Activated T-helper 1 cell treated with anti-CD3 and anti-CD28 coated beads, Interleukin-12 subunit alpha, Interleukin-12 subunit beta, Interleukin-2, Interleukin-4 antibody, amounts not matched to agents 30 ng/mL and 10 ng/mL and 1 ng/mL, durations not matched to agents 14 hours and 24 hours and 36 hours (primary cell): ENCODE measurements at regions not wholly inside any gene's neighbourhood (a gene's known extent, or its start where the extent isn't known, plus 50 kb on each side); places are given as distances from the start of the nearest gene placed in this dataset.
A peak's percentile ranks its signal among the peaks of the same experiment; 100 is the strongest.

Experiments used
- DNase-seq: peaks from one replicate; pipeline ENCODE4 v3.0.0; 2021; ENCODE audit warnings: low spot score
- H3K27ac Mint-ChIP-seq: one replicate; pipeline ENCODE4 v1.8.0; 2021; ENCODE audit warnings: mild to moderate bottlenecking, mixed read lengths
- H3K27me3 Mint-ChIP-seq: one replicate; pipeline ENCODE4 v1.8.0; 2022; ENCODE audit warnings: mild to moderate bottlenecking, moderate library complexity, mixed read lengths; ENCODE audit not compliant: insufficient read depth
- H3K36me3 Mint-ChIP-seq: one replicate; pipeline ENCODE4 v1.8.0; 2021; ENCODE audit warnings: low read depth, mixed read lengths
- H3K4me1 Mint-ChIP-seq: one replicate; pipeline ENCODE4 v1.8.0; 2021; ENCODE audit warnings: low read depth, mixed read lengths
- H3K4me3 Mint-ChIP-seq: one replicate; pipeline ENCODE4 v1.8.0; 2021; ENCODE audit warnings: mild to moderate bottlenecking, moderate library complexity, mixed read lengths
- H3K9me3 Mint-ChIP-seq: one replicate; pipeline ENCODE4 v1.8.0; 2021; ENCODE audit warnings: mixed read lengths
- intact Hi-C: fragments of 100-400 bp; cut with micrococcal nuclease; formaldehyde crosslinking; loops from one replicate; pipeline ENCODE4 v1.15.1; 2024

DNA sequence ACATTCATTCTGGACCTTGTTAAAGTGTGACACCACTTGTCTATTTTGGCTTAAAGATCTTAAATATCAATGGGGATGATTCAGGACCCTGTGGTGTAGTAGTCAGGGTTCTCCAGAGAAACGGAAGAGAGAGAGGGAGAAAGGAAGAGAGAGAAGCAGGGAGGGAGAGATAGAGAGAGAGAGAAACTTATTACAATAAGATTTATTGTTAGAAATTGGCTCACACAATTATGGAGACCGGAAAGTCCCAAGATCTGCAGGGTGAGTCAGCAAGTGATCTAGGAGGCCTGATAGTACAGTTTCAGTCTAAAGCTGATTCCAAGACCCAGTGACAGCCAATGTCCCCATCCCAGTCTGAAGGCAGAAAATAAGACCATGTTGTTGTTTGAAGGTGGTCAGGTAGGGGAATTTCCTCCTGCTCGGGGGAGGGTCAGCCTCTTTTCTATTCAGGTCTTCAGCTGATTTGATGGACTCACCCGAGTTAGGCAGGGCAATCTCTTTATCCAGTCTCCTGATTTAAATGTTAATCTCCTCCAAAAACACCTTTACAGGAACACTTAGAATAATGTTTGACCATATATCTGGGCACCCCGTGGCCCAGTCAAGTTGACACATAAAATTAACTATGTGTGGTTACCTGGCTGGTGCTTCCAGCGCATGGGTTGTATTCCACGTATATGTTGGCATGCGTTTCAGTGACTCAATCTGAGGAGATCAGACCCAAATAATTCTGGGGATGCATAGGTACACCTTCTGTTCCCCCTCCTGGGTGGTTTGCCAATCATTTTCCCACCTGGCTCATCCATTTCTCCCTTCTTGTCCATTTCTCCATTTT lies 1350.5 kb downstream of the TBC1D22A start:
- intact Hi-C loops = no loop called here
- no peak overlapping the region for H3K4me3 Mint-ChIP-seq
- no peak for DNase-seq
- peaks cover 10% of the 10 kb centered on the region for H3K4me1 Mint-ChIP-seq
- H3K27ac Mint-ChIP-seq = no peak overlapping the region
- H3K9me3 Mint-ChIP-seq = peaks cover 11% of the 10 kb centered on the region
- peaks cover 24% of the 10 kb centered on the region for H3K27me3 Mint-ChIP-seq
- H3K36me3 Mint-ChIP-seq = no peaks in the 10 kb centered on the region

DNA sequence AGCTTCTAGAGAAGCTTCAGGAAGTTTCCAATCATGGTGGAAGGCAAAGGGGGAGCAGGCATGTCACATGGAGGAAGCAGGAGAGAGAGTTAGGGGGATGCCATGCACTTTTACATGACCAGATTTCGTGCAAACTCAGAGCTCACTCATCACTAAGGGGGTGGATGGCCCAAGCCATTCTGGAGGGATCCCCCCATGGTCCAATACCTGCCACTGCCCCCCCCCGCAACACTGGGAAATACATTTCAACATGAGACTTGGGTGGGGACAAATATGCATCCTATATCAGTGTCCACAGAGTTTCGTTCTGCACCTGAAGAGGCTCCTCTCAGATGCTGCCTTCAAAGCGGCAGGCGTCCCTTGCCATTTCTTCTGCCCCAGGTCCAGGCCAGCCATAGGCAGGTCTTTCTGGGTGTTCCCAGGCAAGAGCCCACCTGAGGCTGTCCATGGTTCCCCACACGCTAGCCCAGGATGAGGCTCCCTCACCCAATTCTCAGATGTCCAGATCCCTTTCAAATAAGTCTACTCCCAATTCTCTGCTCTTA lies 1344.3 kb downstream of the TBC1D22A start:
- peaks cover 3% of the 10 kb centered on the region for H3K36me3 Mint-ChIP-seq
- H3K27me3 Mint-ChIP-seq = peaks cover 34% of the 10 kb centered on the region
- H3K4me3 Mint-ChIP-seq = no peak overlapping the region
- intact Hi-C loops = no loop called here
- no peak for DNase-seq
- H3K9me3 Mint-ChIP-seq = peaks cover 15% of the 10 kb centered on the region
- no peak overlapping the region for H3K27ac Mint-ChIP-seq
- no peaks in the 10 kb centered on the region for H3K4me1 Mint-ChIP-seq

DNA sequence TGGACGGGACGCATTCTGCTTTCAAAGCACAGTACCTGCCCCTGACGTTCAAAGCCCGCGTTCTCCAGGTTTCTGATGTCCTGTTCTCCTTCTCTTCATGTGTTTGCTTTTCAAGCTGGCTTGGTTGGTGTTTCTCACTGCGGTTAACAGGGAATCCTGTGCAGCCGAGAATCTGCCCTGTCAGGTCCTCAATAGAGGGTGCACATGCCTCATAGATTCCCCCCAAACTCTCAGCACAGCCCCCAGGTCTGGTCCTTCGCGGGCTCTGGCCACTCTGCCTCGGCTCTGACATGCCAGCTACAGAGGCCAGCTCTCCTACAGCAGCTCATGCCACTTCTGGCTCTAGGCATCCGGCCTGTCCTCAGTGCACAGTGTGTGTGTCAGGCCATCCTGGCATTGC lies 1343.8 kb downstream of the TBC1D22A start:
- Mint-ChIP-seq H3K36me3 (peaks cover 3% of the 10 kb centered on the region), H3K4me3 (no peak overlapping the region), H3K27me3 (peaks cover 35% of the 10 kb centered on the region), H3K27ac (no peak overlapping the region), H3K4me1 (peaks cover 4% of the 10 kb centered on the region), H3K9me3 (peaks cover 15% of the 10 kb centered on the region)
- intact Hi-C loops = no loop called here
- DNase-seq = no peak

DNA sequence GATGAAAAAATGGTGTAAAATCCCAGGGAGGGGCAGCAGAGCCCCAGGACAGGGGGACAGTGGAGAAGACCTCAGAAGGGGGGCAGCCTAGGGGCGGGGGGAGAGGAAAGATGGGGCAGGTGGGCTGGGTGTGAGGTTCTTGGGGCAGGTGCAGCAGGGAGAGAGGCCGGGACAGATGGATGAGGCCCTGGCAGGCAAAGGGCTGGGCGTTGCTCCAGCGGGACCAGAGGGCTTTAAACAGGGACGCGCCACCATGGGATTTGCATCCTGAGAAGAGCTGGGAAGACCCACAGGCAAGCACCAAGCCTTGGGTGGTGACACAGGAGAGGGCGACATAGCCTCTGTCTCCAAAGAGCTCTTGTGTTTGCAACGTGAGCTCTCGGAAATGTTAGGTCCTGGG lies 1342.8 kb downstream of the TBC1D22A start:
- Mint-ChIP-seq H3K27me3 (peaks cover 34% of the 10 kb centered on the region), H3K27ac (no peak overlapping the region), H3K4me1 (peaks cover 13% of the 10 kb centered on the region), H3K36me3 (peaks cover 3% of the 10 kb centered on the region), H3K4me3 (no peak overlapping the region), H3K9me3 (peaks cover 15% of the 10 kb centered on the region)
- intact Hi-C loops = no loop called here
- no peak for DNase-seq

DNA sequence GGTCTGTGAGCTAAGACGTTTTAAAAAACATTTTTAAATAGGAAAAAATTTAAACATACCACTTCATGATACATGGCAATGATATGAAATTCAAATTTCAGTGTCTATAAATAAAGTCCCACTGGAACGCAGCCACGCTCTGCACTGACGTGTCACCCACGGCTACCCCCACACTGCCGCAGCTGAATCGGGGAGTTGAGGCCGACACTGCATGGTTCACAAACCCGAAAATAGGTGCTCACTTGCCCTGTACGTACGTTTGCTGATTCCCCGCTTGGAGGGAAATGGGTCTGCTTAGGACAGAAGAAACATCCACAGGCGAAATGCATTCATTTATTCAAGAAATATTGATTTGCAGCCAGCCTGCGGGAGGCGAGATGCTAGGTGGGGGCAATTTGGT lies 1342.3 kb downstream of the TBC1D22A start:
- Mint-ChIP-seq H3K4me1 (peaks cover 18% of the 10 kb centered on the region), H3K27me3 (peaks cover 32% of the 10 kb centered on the region), H3K9me3 (peaks cover 15% of the 10 kb centered on the region), H3K27ac (no peak overlapping the region), H3K36me3 (peaks cover 3% of the 10 kb centered on the region), H3K4me3 (no peak overlapping the region)
- intact Hi-C loops = no loop called here
- DNase-seq = no peak

DNA sequence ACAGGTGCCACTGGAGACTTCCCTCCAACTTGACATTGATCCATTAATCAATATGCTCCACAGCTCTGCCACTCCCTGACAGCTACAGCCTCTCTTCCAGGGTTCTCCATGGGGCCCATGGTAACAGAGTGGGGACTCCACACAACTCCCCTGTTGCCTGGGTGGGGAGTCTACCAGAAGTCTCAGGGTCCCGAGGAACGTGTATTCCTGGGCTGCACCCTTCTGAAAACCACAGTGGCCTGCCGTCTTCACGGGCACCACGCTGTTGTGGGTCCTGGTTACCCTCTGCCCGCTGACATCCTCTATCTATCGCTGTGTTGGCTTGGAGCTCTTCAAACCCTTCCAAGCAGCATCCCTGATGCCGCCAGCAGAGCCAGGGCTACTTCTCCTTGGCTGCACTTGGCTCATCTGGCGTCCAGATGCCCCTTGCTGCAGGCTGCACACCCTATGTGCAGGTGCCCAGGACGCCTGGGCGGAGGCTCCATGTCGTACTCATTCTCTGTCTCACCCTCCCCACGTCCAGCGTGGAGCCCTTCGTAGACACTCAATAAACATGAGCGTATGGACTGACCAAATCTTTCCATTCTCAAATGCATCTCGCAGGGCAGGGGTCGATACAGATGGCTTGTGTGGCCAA lies 1341.8 kb downstream of the TBC1D22A start:
- intact Hi-C loops = no loop called here
- no peak overlapping the region for H3K4me3 Mint-ChIP-seq
- peaks cover 19% of the 10 kb centered on the region for H3K4me1 Mint-ChIP-seq
- DNase-seq = no peak
- H3K27ac Mint-ChIP-seq = no peak overlapping the region
- peaks cover 3% of the 10 kb centered on the region for H3K36me3 Mint-ChIP-seq
- H3K27me3 Mint-ChIP-seq = peaks cover 29% of the 10 kb centered on the region
- H3K9me3 Mint-ChIP-seq = peaks cover 15% of the 10 kb centered on the region

DNA sequence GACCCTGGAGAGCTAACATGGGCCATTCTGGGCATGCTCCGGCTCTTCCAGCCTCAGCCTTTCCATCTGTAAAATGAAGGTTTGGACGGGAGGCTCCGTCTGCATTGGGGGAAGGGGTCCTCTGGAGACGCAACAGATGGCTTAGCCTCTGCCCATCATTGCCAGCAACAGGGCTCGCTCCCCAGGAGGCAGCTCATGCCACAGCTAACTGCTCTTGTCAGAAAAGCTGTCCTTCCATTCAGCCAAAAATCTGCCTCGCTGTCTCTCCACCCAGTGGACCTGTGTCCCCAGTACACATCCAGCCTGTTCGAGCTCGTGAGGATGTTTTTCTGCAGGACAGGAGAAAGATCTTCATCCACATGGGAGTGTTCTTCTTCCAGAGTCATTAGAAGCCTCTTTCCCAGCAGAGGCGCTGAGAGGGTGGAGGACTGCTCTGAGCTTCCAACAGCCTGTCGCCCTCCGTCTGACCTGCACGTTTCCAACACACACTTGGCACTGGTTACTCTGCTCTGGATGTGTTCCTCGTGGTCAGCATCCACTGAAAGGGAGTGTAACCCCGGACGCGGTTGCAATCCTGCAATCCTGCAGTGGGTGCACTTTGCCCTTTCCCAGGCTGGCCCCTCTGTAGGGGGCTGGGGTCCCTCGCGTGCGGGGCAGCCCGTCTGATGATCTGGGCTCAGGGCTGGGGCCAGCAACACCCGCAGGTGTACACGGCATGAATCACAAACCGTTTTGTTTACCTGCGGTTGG lies 1340.9 kb downstream of the TBC1D22A start:
- no peak for DNase-seq
- peaks cover 26% of the 10 kb centered on the region for H3K4me1 Mint-ChIP-seq
- H3K36me3 Mint-ChIP-seq = peaks cover 3% of the 10 kb centered on the region
- intact Hi-C loops = no loop called here
- H3K27ac Mint-ChIP-seq = no peak overlapping the region
- H3K9me3 Mint-ChIP-seq = peaks cover 5% of the 10 kb centered on the region
- peaks cover 21% of the 10 kb centered on the region for H3K27me3 Mint-ChIP-seq
- H3K4me3 Mint-ChIP-seq = no peak overlapping the region

DNA sequence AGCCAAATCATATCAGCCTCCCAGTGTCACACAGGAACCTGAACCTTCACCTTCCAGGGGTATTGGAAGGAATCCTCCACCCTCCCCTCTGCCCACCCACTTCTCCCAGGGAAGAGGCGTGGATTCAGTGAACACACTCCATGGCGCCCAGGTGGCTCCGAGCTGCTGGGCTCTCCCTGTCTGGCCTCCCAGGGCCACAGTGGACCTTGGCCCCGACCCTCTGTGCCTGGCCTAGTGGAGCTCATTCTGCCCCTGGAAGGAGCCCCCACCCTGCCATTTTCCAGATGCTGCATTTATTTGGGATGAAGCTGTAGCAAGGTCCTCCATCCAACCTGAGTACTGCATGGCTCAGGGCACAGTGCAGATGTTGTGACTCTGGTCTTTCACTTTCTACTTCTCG lies 1340.1 kb downstream of the TBC1D22A start:
- H3K36me3 Mint-ChIP-seq = peaks cover 3% of the 10 kb centered on the region
- peaks cover 33% of the 10 kb centered on the region for H3K4me1 Mint-ChIP-seq
- no peak for DNase-seq
- H3K27ac Mint-ChIP-seq = no peak overlapping the region
- peaks cover 20% of the 10 kb centered on the region for H3K27me3 Mint-ChIP-seq
- no peak overlapping the region for H3K4me3 Mint-ChIP-seq
- H3K9me3 Mint-ChIP-seq = peaks cover 4% of the 10 kb centered on the region
- intact Hi-C loops = no loop called here

DNA sequence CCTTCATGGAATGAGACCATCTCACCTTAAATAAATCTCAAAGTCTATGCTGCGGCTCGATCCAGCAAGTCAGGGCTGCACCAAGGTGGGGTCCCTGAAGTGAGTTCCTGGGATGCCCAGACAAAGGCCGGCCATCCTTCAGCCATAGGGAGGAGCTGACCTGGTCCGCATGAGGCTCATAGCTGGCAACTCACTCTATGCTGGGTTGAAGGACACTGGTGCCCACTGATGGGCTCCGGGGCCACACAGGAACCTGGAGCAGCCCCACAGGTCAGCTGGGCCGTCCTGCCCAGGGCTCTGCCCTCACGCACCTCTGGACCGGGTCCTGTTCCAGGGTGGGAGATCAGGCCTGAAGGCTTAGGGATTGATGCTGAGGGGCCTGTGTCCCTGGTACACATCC lies 1339.3 kb downstream of the TBC1D22A start:
- intact Hi-C loops = no loop called here
- H3K27me3 Mint-ChIP-seq = peaks cover 20% of the 10 kb centered on the region
- H3K27ac Mint-ChIP-seq = no peak overlapping the region
- H3K4me1 Mint-ChIP-seq = peaks cover 33% of the 10 kb centered on the region
- peaks cover 4% of the 10 kb centered on the region for H3K9me3 Mint-ChIP-seq
- no peak overlapping the region for H3K4me3 Mint-ChIP-seq
- DNase-seq = no peak
- H3K36me3 Mint-ChIP-seq = peaks cover 3% of the 10 kb centered on the region

DNA sequence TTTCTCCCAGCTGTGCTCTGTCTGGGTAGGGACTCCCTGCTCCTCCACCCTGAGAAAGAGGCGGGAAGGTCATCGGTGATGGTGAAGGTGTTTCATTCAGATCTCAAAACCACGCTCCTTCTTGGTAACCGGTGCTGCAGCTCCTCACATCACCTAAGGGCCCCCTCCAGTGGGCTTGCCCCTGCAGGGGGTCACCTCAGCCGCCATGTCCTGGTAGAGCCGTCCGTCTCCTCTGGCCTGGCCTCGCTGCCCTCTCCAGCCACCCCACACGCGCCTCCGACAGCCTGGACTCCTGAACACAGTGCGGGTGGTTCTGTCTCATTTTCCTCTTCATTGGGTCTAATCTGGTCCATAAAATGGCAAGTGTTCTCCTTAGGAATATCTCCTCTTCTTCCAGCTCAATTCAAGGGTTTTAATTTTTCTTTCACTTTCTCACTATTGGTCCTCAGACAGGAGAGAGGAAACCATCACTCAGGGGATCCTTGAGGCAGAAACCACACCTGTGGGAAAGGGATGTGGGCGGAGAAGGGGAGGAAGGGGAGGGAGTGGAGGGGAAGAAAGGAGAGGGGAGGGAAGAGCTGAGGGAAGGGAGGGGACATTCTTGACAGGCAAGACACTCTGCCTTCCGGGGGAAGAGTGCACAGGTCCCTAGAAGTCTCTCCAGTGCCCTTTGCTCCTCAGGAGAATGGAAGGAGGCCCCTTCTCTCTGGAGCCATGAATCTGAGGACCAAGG lies 1338.4 kb downstream of the TBC1D22A start:
- Mint-ChIP-seq H3K4me3 (peak overlapping the region; percentile 48), H3K36me3 (peaks cover 3% of the 10 kb centered on the region), H3K27me3 (peaks cover 21% of the 10 kb centered on the region), H3K4me1 (peaks cover 33% of the 10 kb centered on the region), H3K27ac (peak overlapping the region; percentile 8), H3K9me3 (peaks cover 4% of the 10 kb centered on the region)
- no peak for DNase-seq
- intact Hi-C loops = no loop called here

DNA sequence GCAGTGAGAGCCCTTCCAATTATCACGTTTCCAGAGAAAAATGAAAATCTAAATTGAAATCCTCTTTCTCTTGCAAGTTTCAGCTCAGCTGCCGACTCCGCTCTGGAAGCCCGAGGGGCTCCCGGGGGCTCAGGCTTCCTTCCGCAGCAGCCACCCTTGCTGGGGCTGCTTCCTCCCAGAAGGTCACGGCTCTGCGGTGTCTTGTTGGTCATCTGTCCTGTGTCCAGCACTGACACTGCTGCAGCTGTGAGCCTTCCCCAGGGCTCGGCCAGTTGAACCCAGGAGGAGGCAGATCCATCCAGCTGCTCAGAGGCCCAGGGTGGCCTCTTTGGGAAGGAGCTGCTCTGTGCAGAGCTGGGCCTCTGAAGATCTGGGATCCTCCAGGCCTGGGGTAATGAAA lies 1337.2 kb downstream of the TBC1D22A start:
- Mint-ChIP-seq H3K9me3 (peaks cover 4% of the 10 kb centered on the region), H3K4me3 (no peak overlapping the region), H3K27me3 (peaks cover 23% of the 10 kb centered on the region), H3K27ac (no peak overlapping the region), H3K36me3 (peaks cover 3% of the 10 kb centered on the region), H3K4me1 (peaks cover 33% of the 10 kb centered on the region)
- intact Hi-C loops = no loop called here
- no peak for DNase-seq

DNA sequence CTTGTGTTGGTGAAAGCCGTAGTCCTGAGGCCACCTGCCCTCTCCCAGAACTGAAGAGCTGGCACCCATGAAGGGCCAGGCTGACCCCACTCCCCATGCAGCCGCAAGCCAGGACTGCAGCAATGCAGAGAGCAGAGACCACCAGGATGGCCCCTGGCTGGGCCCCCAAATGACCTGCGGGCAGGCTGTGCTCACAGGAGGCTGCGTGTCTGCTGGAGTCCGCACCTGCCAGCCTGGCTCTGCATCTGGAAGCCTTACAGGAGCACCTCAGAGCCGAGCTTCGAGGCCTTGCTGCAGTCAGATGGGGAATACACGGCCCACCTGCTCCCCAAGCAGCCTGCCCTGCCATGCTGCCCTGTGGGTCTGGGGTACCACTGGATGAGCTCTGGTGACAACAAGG lies 1336.8 kb downstream of the TBC1D22A start:
- no peak for DNase-seq
- Mint-ChIP-seq H3K36me3 (peaks cover 3% of the 10 kb centered on the region), H3K4me3 (no peak overlapping the region), H3K4me1 (peaks cover 33% of the 10 kb centered on the region), H3K27ac (no peak overlapping the region), H3K9me3 (peaks cover 4% of the 10 kb centered on the region), H3K27me3 (peaks cover 24% of the 10 kb centered on the region)
- intact Hi-C loops = no loop called here
